Activated T-cell treated with anti-CD3 and anti-CD28 coated beads, Interleukin-2, amount 50 U/mL, for 1 hour (primary cell): ENCODE measurements at regions not wholly inside any gene's neighbourhood (a gene's known extent, or its start where the extent isn't known, plus 50 kb on each side); places are given as distances from the start of the nearest gene placed in this dataset.

ENCODE experiments used
- DNase-seq: peaks from one replicate; pipeline ENCODE4 v3.0.0-alpha.2; 2020

DNA sequence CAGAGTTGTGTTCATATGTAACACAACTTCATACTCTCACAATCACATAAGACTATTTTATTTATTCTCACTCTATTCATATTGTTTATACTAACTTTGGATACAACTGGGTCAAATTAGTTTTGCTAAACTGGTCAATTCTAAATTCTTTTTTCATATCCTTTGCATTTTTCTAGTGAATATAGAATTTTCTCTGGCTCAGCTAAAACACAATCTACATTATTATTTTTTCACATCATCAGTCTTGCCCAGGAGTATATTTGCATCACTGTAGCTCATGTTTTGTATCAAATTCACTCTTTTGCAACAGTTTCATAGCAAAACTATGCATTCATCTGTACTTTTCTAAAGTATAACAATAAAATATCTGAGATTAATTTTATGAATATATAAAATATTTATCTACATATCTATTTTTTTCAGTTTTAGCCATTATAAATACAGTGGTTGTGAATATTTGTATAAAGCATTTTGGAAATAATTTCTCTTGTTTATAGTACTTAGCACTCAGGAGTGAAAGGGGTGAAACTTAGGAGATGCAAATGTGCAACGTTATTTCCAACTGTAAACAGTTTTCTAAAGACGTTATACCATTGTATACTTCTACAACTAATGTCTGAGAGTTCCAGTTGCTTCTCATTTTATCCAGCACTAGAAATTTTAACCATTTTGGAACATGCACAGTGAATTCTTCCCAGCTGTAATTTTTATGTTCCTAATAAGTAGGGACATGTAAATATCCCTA is 854.6 kb downstream of the CBLN2 start:
- no peak for DNase-seq

DNA sequence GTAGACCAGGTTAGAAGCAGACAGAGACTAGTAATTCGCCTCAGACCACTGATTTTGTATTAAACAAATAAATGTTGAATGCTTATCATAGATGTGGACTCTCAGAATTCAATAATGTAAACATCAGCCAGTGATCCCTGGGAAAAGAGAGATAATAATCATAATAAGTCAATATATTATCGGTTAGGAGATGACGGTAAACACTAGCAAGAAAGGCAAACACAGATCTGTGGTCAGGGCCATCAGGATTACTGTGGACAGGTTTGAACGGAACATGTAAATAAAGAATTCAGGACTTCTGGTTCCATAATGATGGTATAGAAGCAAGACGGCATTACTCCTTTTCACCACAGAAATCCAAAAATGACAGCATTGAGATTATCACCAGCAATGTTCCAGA is 861.6 kb downstream of the CBLN2 start:
- no peak for DNase-seq

DNA sequence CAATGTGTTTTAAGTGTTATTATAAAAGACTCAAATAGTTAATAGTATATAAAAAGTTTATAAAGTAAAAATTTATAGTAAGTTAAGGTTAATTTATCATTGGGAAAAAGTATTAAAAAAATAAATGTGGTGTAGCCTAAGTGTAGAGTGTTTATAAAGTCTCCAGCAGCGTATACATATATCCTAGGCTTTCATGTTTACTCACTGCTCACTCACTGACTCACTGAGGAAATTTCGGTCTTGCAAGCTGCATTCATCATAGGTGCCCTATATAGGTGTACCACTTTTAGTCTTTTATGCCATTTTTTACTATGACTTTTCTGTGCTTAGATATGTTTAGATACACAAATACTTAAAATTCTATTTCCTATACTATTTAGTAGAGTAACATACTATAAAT is 866.0 kb downstream of the CBLN2 start:
- DNase-seq: no peak

DNA sequence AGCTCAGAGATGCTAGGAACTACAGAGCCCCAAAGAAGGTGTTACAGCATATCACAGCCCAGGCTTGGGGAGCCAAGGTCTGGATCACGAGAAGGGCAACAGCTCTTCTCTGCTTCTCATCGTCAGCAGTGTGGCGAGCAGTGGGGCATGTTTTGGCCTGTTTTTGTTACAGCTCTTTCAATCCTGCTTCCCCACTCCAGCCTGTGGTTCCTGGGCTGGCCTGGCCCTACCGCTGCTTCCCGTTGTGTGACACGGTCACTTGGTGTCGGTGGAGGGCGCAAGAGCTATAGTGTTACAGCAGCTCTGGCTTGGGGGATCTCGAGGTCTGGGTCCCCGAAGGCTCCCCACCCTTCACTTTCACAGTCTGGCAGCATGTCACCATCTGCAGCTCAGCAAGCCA is 870.2 kb downstream of the CBLN2 start:
- no peak for DNase-seq

DNA sequence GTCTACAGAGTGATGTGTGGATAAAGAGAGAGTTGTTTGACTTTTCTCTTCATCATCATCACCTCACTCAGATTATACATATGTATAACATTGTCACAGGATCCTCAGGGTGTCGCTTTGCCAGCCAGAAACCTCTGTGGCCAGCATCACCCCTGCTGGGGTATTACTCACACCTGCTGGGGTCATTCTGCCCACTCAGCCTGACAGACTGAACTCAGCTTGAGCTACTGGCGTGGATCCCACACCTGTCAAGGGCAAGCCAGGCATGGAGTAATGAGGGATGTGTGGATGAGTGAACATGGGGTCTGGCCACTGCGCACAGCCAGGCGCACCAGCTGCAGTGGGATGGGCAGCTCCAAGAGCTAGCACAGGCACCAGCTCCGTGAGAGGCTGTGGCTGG is 870.6 kb downstream of the CBLN2 start:
- no peak for DNase-seq

DNA sequence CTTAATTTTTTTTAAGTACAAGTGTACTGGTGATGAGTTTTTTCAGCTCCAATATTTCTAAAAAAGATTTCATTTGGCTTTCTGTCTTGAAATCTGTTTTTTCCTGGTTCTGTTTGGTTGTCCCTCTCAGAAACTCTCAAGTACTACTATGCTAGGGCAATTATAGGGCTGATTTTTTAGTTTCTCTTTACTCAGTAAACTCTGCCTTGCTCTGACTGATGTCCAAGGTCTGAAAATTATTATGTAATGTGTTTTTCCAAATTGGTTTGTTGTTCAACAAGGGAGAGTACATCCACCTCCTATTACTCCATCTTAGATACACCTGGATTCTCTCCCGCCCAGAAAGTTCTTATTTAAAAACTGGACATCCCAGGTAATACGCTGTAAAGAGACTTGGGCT is 877.7 kb downstream of the CBLN2 start:
- DNase-seq: no peak

DNA sequence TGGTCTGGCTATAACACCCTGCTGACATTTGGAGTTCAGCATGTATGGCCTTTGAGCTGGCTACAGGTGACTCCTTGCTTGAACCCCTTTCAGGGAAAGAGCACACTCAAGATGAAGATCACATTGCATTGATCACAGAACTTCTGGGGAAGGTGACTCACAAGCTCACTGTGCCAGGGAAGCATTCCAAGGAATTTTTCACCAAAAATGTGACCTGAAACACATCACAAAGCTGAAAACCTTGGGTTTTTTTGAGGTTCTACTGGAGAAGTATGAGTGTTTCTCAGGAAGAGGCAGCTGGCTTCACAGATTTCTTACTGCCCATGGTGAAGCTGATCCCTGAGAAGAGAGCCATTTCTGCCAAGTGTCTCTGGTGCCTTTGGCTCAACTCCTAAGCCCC is 879.0 kb downstream of the CBLN2 start:
- DNase-seq: no peak

DNA sequence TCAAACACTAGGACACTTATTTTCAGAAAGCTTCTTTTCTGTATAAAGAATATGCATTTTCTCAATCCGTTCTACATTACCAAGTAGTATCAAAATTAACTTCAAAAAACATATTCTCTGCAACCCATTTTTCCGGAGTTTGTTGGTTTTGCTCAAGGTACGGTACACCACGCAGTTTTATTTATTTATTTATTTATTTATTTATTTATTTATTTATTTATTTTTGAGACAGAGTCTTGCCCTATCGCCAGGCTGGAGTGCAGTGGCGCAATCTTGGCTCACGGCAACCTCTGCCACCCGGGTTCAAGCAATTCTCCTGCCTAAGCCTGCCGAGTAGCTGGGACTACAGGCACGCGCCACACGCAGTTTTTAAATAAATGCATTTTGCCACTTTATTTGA is 900.3 kb downstream of the CBLN2 start:
- no peak for DNase-seq

DNA sequence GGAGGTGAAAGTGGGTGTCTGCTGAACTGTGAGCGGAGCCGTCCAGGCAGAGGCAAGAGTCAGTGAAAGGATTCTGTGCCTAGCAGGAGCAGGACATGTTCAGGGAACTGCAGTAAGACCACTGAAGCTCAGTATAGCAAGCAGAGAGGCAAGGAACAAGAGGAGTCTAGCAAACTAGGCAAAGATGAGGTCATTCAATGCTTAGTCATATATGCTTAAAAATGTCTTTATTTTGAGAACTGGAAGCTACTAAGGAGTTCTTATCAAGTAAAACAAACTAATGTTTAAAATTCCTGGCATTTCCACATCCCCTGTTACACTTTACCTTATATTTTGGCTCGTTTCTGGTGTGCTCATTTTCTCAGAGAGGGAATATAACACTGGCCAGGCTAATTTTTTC is 913.4 kb downstream of the CBLN2 start:
- DNase-seq: no peak

DNA sequence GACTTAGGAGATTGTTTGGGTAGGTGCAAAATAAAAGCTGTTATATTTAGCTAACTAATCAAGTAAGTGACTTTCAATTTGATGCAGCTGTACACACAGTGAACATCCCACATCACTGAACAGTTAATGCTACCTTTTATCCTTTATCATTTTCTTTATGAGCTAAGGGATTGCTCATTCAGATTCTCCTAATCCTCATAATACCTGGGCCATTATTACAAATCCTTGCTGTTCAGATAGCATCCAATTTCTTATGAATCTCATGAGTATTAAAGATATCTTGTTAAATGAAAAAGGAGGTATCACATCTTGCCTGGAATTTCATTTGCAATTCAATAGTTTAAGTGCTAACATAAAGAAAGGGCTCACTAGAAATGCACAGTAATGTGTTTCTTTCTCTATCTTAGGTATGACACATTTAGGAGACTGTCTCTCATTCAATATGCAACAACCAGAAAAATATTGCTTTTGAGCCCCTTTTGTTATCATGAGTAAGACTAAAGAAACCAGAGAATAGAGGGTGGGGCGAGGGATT is 918.5 kb downstream of the CBLN2 start:
- no peak for DNase-seq

DNA sequence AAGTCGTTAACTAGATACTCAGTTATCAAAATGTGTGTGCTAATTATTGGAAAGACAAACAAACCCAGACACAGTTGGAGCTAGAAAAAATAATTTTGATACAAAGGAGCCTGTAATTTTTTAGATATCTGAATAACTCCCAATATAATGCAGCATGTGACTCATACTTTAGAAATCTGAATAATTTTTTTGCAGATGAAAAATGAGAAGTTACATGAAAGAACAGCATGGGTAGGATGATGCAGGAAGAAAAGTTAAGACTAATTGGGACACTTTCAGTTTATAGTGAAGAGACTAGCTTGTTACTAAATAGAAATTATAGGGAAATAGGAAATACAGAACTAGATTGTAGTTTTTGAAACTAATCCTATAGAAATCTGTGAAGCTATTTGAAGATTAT is 945.8 kb downstream of the CBLN2 start:
- no peak for DNase-seq

DNA sequence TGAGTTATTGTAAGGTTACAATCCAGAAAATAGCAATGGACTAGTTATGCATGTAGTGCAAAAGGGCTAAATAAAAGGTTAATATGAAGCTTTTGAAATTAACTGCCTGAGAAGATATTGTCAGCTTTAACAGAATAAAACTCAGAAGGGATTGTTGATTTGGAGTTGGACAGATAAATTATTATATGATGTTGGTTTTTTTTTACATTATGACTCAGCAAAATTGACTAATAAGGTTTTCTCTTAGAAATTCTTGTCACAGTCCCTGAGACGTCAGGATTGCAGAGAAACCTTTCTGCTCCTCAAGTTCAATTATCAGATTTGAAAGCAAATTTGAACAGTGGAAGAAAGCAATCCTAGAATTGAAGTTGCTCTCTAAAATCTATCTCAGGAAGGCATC is 946.9 kb downstream of the CBLN2 start:
- no peak for DNase-seq

DNA sequence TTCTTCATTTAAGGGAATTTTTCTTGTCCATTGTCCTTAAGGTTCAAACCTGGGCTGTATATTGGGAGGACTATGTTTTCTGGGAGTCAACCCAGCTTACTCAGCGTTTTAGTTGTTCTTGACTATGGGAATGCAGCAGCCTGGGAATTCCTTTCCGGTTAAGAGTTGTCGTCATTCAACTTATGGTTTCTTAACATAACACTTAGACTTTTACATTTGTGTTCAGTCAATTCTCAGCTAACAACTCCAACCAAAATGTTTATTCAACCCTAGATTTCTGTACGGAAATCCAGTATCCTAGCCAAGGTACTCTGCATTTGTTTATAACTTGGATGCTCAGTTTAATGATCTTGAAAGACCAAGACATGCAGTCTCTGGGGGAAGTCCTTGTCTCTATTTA is 960.9 kb downstream of the CBLN2 start:
- DNase-seq: no peak

DNA sequence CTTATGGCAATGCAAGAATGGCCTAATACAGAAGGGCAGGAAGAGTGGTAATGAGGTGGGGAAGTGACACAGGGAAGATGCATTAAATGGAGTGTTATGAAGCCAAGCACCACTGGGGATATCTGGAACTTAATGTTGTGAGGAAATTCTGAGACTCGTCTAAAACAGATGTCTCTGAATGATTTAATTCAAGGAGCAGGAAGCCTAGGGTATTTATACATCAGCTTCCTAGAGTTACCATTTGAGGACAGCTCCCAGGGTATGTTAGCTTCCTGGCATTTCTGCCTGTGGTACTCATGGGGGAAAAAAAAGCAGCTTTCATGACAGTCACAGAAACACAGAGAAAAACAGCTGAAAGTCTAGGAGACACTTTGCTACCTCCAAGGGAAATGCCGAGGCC is 989.5 kb downstream of the CBLN2 start:
- no peak for DNase-seq

DNA sequence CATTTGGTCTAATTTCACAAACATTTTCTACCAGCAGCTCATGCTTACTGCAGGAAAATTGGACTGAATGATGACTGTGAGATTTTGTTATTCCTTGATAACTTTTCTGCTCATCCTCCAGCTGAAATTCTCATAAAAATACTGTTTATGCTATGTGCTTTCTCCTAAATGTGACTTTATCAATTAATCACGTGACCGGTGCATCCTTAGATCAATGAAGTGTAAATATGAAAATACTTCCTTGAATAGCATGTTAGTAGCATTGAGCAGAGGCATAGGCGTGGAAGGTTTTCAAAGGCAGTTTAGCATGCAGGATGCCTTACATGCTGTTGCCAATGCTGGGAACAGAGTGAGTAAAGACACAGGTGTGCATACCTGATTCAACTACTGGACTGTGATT is 1002.5 kb downstream of the CBLN2 start:
- no peak for DNase-seq

DNA sequence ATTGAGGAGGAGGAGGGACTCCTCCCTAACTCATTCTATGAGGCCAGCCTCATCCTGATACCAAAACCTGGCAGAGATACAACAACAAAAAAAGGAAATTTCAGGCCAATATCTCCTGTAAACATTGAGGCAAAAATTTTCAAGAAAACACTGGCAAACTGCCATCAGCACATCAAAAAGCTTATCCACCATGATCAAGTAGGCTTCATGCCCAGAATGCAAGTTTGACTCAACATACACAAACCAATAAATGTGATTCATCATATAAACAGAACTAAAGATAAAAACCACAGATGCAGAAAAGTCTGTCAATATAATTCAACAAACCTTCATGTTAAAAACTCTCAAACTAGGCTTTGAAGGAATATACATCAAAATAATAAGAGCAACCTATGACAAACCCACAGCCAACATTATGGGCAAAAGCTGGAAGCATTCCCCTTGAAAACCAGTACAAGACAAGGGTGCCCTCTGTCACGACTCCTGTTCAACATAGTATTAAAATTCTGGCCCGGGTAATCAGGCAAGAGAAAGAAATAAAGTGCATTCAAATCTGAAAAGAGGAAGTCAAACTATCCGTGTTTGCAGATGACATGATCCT is 1014.3 kb downstream of the CBLN2 start:
- no peak for DNase-seq

DNA sequence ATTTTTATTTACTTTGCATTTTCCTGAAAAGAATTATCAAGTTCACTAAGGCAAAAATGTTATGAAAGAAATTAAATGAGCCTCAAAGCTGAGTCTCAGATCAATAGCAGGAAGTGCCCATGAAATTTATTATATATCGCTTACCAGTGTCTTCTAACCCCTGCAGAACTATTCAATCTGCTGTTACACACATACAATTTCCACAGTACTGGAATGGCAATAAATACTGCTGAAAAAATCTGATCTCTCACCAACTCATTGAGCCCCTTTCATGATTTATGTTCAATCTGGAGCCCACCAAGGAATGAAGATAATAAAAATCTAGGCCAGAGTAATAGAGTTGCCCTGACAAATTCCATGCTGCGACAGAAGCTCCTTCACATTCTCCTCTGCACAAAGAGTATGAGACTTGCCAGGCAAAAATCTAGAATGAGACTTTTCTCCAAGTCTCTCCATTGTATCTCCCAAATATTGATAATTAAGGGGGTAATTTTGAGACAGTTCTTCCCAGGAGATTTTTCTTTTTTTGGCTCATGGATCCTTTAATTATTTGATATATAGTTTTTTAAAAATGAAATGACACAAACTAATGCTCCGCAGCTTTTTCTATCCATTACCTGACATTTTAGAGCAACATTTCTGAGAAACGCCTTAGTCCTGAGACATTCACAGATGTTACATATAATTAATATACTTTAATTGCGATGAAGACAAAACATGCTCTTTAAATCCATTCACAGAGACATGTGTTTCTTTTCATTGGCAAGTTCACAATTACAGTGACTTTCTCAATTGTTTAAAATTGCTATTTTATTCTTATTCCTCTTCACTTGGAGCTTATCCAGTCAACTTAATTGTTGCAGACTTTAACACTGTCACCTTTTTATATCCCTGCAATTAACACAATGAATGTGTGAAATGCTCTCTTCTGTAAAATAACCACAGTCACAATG is 1020.4 kb downstream of the CBLN2 start:
- no peak for DNase-seq

DNA sequence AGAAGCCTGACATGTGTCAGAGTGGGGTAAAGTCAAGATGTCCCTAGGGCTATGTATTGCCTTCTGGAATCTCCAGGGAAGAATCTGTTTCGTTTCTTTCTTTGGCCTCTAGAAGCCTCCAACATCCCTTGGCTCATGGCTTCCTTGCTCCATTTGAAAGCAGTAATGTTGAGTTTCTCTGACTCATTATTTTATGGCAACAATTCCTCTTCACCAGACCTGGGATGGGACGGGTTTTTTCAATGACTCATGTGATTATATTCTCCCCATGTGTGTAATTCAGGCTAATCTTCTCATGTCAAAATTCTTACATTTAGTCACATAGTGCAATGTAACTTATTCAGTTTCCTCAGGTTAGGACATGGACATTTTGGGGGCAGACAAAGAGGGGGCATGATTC is 1038.6 kb downstream of the CBLN2 start:
- DNase-seq: no peak

DNA sequence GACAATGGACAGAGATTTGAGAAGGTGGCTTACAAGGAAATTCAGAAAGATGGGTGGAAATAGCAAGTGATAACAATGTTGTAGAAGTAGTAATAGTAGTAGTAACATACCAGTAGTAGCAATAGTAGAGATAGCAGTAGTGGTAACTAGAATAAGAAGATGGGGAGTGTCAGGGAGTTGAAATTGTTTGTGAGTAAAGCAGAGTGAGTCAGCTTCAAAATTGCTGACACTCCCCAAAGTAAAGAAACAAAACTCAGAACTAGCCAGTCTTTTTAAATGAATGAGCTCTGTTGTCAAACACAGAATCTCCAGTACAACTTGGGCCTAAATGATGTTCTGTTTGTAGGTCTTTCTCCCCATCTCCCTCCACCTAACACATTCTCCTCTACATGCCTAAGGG is 1040.9 kb downstream of the CBLN2 start:
- DNase-seq: no peak

DNA sequence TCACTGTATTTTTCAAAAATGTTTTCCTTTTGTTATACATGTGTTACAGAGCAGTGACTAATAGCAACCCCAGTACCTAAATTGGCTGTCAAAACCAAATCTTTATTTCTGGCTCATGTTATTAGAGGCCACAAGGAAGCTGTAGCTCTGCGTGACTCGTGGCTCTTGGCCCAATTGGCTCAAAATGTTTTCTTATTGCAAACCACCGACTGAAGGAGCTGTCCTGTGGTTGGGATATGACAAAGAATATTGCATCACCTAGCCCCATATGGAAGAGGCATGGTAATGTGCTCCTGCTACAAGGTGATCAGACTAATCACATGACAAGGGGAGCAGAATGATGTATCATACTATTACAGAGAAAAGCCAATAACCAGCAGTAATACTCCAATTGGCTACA is 1058.5 kb downstream of the CBLN2 start:
- no peak for DNase-seq

DNA sequence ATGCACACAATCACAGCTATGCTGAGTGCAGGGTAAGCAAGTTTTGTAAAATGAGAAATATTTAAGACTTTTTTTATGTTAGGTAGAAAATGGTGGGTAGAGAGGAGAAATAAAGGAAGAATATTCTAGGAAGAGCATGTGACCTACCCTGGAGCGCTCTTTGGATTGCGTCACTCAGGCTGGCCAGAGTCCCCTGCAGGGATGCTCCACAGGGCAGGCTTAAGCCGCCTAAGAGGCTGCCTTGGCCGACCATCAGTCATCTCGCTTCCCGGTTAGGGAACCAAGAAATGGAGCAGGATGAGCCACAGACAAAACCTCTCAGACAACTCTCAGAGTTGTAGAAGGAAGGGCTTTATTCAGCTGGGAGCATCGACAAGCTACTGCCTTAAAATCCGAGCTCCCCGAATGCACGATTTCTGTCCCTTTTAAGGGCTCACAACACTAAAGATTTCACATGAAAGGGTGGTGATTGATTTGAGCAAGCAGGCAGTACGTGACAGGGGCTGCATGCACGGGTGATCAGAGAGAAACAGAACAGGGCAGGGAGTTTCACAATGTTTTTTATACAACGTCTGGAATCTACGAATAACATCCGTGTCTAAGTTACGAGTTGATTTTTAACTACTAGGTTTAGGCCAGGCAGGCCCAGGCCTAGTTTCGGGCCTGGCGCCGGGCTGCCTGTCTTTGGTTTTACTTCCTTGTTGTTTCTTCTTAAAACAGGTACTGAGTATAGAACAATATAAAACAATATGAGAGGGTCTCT is 1072.0 kb downstream of the CBLN2 start:
- no peak for DNase-seq

DNA sequence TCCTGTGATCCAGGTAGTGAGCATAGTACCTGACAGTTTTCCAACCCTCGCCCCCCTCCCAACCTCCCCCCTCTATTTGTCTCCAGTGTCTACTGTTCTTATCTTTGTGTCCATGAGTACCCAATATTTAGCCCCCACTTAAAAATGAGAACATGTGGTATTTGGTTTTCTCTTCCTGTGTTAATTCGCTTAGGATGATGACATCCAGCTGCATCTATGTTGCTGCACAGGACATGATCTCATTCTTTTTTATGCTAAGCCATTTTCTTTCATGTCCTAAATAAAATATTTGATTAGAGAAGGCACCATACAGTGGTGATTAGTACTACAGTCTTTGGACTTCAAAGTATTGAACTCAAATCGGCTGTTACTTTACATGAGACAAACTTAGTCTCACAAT is 1087.9 kb downstream of the CBLN2 start:
- no peak for DNase-seq

DNA sequence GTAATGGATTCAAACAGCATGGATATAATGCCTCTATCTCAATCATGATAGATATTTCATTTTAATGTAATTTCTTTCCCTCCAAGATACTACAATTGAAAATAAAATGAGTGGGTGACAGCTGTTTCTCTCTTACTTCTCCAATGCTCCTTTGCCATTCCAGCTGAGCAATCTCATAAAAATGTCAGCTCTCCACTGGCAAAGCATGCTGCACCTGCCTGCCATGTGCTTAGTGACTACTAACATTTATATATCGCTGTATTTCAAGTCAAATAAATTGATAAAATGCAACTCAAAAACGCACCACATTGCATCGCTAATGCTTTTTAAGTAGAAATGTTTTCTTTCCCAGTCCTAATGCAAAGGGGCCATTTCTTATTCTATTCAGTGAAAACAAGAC is 1093.9 kb downstream of the CBLN2 start:
- no peak for DNase-seq
